ENCODE measurements at regions not wholly inside any gene's neighbourhood (a gene's known extent, or its start where the extent isn't known, plus 50 kb on each side); places are given as distances from the start of the nearest gene placed in this dataset.

DNA sequence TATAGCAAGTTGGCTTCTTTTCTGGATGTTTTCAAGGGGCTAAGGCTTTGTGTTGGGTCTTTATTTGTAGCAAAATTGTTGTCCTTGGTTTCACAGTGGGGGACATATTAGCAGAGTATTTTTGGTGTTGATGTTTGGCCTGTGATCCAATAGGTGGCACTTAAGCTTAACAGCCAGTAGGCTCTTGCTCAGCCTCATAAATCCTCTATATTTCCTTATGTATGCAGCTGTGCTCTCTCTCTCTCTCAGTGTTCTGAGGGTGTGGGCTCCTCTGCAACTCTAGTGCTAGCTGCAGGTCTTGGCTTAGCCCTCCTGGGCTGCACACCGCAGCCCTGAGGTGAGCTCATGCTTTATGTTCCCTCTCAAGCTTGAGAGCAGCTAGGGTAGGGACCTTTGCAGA lies 195.0 kb upstream of the GHR start:
- TF ChIP-seq MAX (IDR thresholded peaks at IDR 0.05; ENCODE audit: low read depth, low read length) = no peak
- TF ChIP-seq POLR2A (IDR thresholded peaks at IDR 0.05; ENCODE audit: extremely low read depth, insufficient read length) = no peak
- TF ChIP-seq, protein P1, sequence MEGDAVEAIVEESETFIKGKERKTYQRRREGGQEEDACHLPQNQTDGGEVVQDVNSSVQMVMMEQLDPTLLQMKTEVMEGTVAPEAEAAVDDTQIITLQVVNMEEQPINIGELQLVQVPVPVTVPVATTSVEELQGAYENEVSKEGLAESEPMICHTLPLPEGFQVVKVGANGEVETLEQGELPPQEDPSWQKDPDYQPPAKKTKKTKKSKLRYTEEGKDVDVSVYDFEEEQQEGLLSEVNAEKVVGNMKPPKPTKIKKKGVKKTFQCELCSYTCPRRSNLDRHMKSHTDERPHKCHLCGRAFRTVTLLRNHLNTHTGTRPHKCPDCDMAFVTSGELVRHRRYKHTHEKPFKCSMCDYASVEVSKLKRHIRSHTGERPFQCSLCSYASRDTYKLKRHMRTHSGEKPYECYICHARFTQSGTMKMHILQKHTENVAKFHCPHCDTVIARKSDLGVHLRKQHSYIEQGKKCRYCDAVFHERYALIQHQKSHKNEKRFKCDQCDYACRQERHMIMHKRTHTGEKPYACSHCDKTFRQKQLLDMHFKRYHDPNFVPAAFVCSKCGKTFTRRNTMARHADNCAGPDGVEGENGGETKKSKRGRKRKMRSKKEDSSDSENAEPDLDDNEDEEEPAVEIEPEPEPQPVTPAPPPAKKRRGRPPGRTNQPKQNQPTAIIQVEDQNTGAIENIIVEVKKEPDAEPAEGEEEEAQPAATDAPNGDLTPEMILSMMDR (IDR thresholded peaks at IDR 0.05; ENCODE audit: low read depth, low read length) = no peak
- TF ChIP-seq MYC (IDR thresholded peaks at IDR 0.05; ENCODE audit: low read depth, low read length) = no peak

Data from NB4 (cell line).